ENCODE measurements at regions not wholly inside any gene's neighbourhood (a gene's known extent, or its start where the extent isn't known, plus 50 kb on each side); places are given as distances from the start of the nearest gene placed in this dataset.

- Histone ChIP-seq H2AK5ac (ENCODE audit: low read length, severe bottlenecking) (no peak overlapping the region), H3K27ac (ENCODE audit: low read length, poor library complexity, severe bottlenecking) (no peak overlapping the region), H2BK5ac (ENCODE audit: low read depth, low read length, poor library complexity, severe bottlenecking) (no peak overlapping the region), H3K4me1 (ENCODE audit: control insufficient read depth, insufficient read depth, low read depth, low read length) (no peaks in the 10 kb centered on the region), H3K18ac (ENCODE audit: low read depth in 1 of 2, low read length in 2 of 2) (no peak overlapping the region), H3K36me3 (ENCODE audit: control insufficient read depth in 1 of 2, insufficient read depth in 2 of 2, low read depth in 1 of 2, low read length in 2 of 2) (no peaks in the 10 kb centered on the region), H3K9ac (ENCODE audit: low read length) (no peak overlapping the region), H2BK15ac (ENCODE audit: low read depth, poor library complexity, severe bottlenecking) (no peak overlapping the region), H3K4ac (ENCODE audit: low read depth in 1 of 2, low read length in 2 of 2) (no peak overlapping the region), H2BK120ac (ENCODE audit: low read depth, low read length) (no peak overlapping the region), H3K79me1 (replicated peaks; ENCODE audit: low read length, poor library complexity, severe bottlenecking) (no peaks in the 10 kb centered on the region), H3K4me3 (ENCODE audit: insufficient read depth in 1 of 2, low read depth in 1 of 2, low read length in 2 of 2) (no peak overlapping the region), H4K91ac (ENCODE audit: low read length) (no peak overlapping the region), H3K27me3 (ENCODE audit: control insufficient read depth in 1 of 2, insufficient read depth in 1 of 2, low read length in 2 of 2) (no peaks in the 10 kb centered on the region), H2AFZ (ENCODE audit: low read depth, low read length) (no peak overlapping the region), H3K4me2 (ENCODE audit: low read length, poor library complexity, severe bottlenecking) (no peak overlapping the region), H3K23ac (ENCODE audit: low read length in 2 of 2) (no peak overlapping the region), H4K8ac (ENCODE audit: low read length) (no peak overlapping the region), H2BK12ac (ENCODE audit: low read length in 2 of 2) (no peak overlapping the region), H3K9me3 (ENCODE audit: control insufficient read depth, low read length) (no peaks in the 10 kb centered on the region), H3K14ac (ENCODE audit: low read length in 2 of 2) (no peak overlapping the region)
- WGBS: 96% methylated on average over 4 of the region's 5 CpGs
- DNase-seq: no peak
Measured at GRCh38 chr6:22965889-22966288, 396.5 kb downstream of the HDGFL1 start.

GRCh38 chr6:22966691-22967422 lies 397.5 kb downstream of the HDGFL1 start:
- no peak overlapping the region for H2BK5ac ChIP-seq (ENCODE audit: low read depth, low read length, poor library complexity, severe bottlenecking)
- no peaks in the 10 kb centered on the region for H3K79me1 ChIP-seq (replicated peaks; ENCODE audit: low read length, poor library complexity, severe bottlenecking)
- no peak overlapping the region for H3K14ac ChIP-seq (ENCODE audit: low read length in 2 of 2)
- H3K4ac ChIP-seq (ENCODE audit: low read depth in 1 of 2, low read length in 2 of 2): no peak overlapping the region
- H3K27ac ChIP-seq (ENCODE audit: low read length, poor library complexity, severe bottlenecking): no peak overlapping the region
- no peak for DNase-seq
- no peak overlapping the region for H2BK12ac ChIP-seq (ENCODE audit: low read length in 2 of 2)
- H3K36me3 ChIP-seq (ENCODE audit: control insufficient read depth in 1 of 2, insufficient read depth in 2 of 2, low read depth in 1 of 2, low read length in 2 of 2): no peaks in the 10 kb centered on the region
- no peaks in the 10 kb centered on the region for H3K4me1 ChIP-seq (ENCODE audit: control insufficient read depth, insufficient read depth, low read depth, low read length)
- H4K8ac ChIP-seq (ENCODE audit: low read length): no peak overlapping the region
- no peak overlapping the region for H2AFZ ChIP-seq (ENCODE audit: low read depth, low read length)
- no peak overlapping the region for H3K18ac ChIP-seq (ENCODE audit: low read depth in 1 of 2, low read length in 2 of 2)
- H3K23ac ChIP-seq (ENCODE audit: low read length in 2 of 2): no peak overlapping the region
- no peak overlapping the region for H3K9ac ChIP-seq (ENCODE audit: low read length)
- no peak overlapping the region for H2BK120ac ChIP-seq (ENCODE audit: low read depth, low read length)
- H3K27me3 ChIP-seq (ENCODE audit: control insufficient read depth in 1 of 2, insufficient read depth in 1 of 2, low read length in 2 of 2): no peaks in the 10 kb centered on the region
- H3K9me3 ChIP-seq (ENCODE audit: control insufficient read depth, low read length): no peaks in the 10 kb centered on the region
- no peak overlapping the region for H2BK15ac ChIP-seq (ENCODE audit: low read depth, poor library complexity, severe bottlenecking)
- 87% methylated on average over 2 of the region's 3 CpGs for WGBS
- H3K4me2 ChIP-seq (ENCODE audit: low read length, poor library complexity, severe bottlenecking): no peak overlapping the region
- no peak overlapping the region for H4K91ac ChIP-seq (ENCODE audit: low read length)
- no peak overlapping the region for H3K4me3 ChIP-seq (ENCODE audit: insufficient read depth in 1 of 2, low read depth in 1 of 2, low read length in 2 of 2)
- no peak overlapping the region for H2AK5ac ChIP-seq (ENCODE audit: low read length, severe bottlenecking)

DNA sequence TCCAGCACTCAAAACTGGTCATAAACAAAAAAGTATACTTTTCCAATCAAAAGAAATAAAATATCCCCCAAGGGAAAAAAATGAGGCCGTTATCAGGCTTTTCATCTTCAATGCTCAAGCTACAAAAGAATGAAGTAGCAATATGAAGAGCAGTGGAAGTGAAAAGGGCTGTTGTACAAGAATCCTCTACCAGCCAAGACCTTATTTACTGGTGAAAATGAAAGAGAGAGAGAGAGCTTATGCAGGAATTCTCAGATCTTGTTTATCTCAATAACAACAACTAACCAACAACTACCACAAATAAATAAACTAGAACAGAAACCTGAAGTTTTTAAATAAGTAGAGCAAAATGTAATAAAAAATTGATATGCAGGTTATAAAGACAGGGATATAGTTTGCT lies 400.6 kb downstream of the HDGFL1 start:
- no CpG with 5 or more reads among the region's 1 CpG for WGBS
- no peak for DNase-seq
- no peak overlapping the region for H2AFZ ChIP-seq (ENCODE audit: low read depth, low read length)

DNA sequence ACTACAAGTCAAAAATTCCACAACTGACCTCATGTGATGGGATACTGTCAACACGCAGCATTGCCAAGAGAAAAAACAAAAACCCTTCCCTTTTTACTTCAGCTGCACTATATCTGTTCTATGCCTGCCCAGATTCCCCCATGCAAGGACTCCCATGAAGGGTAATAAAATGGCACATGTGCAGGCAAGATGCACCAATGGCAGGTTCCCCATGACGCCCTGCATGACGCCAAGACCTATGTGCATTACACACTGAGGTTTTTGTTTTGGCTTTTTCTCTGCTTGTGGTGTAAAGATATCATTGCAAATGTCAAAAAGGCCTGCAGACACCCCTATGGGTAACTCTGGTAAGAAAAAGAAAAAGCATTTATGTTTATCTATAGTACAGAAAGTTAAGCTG lies 403.4 kb downstream of the HDGFL1 start:
- no peak overlapping the region for H3K4me2 ChIP-seq (ENCODE audit: low read length, poor library complexity, severe bottlenecking)
- H3K79me1 ChIP-seq (replicated peaks; ENCODE audit: low read length, poor library complexity, severe bottlenecking): no peaks in the 10 kb centered on the region
- H3K9me3 ChIP-seq (ENCODE audit: control insufficient read depth, low read length): no peaks in the 10 kb centered on the region
- no peak overlapping the region for H3K27ac ChIP-seq (ENCODE audit: low read length, poor library complexity, severe bottlenecking)
- H4K8ac ChIP-seq (ENCODE audit: low read length): no peak overlapping the region
- H3K9ac ChIP-seq (ENCODE audit: low read length): no peak overlapping the region
- no peak for DNase-seq
- H3K36me3 ChIP-seq (ENCODE audit: control insufficient read depth in 1 of 2, insufficient read depth in 2 of 2, low read depth in 1 of 2, low read length in 2 of 2): no peaks in the 10 kb centered on the region
- H3K4me3 ChIP-seq (ENCODE audit: insufficient read depth in 1 of 2, low read depth in 1 of 2, low read length in 2 of 2): no peak overlapping the region
- no peak overlapping the region for H4K91ac ChIP-seq (ENCODE audit: low read length)
- H3K14ac ChIP-seq (ENCODE audit: low read length in 2 of 2): no peak overlapping the region
- no peaks in the 10 kb centered on the region for H3K4me1 ChIP-seq (ENCODE audit: control insufficient read depth, insufficient read depth, low read depth, low read length)
- H3K23ac ChIP-seq (ENCODE audit: low read length in 2 of 2): no peak overlapping the region
- no peak overlapping the region for H2AFZ ChIP-seq (ENCODE audit: low read depth, low read length)
- H3K4ac ChIP-seq (ENCODE audit: low read depth in 1 of 2, low read length in 2 of 2): no peak overlapping the region
- H2AK5ac ChIP-seq (ENCODE audit: low read length, severe bottlenecking): no peak overlapping the region
- no peak overlapping the region for H2BK5ac ChIP-seq (ENCODE audit: low read depth, low read length, poor library complexity, severe bottlenecking)
- H2BK12ac ChIP-seq (ENCODE audit: low read length in 2 of 2): no peak overlapping the region
- no peaks in the 10 kb centered on the region for H3K27me3 ChIP-seq (ENCODE audit: control insufficient read depth in 1 of 2, insufficient read depth in 1 of 2, low read length in 2 of 2)
- no peak overlapping the region for H2BK120ac ChIP-seq (ENCODE audit: low read depth, low read length)
- H2BK15ac ChIP-seq (ENCODE audit: low read depth, poor library complexity, severe bottlenecking): no peak overlapping the region
- H3K18ac ChIP-seq (ENCODE audit: low read depth in 1 of 2, low read length in 2 of 2): no peak overlapping the region
- 96% methylated on average over 3 of the region's 3 CpGs for WGBS

More for the DNA sequence above, 400.6 kb downstream of the HDGFL1 start:
- Histone ChIP-seq H3K9ac (ENCODE audit: low read length) (no peak overlapping the region), H3K4me1 (ENCODE audit: control insufficient read depth, insufficient read depth, low read depth, low read length) (no peaks in the 10 kb centered on the region), H4K91ac (ENCODE audit: low read length) (no peak overlapping the region), H2BK5ac (ENCODE audit: low read depth, low read length, poor library complexity, severe bottlenecking) (no peak overlapping the region), H3K4ac (ENCODE audit: low read depth in 1 of 2, low read length in 2 of 2) (no peak overlapping the region), H3K27me3 (ENCODE audit: control insufficient read depth in 1 of 2, insufficient read depth in 1 of 2, low read length in 2 of 2) (no peaks in the 10 kb centered on the region), H2BK15ac (ENCODE audit: low read depth, poor library complexity, severe bottlenecking) (no peak overlapping the region), H3K36me3 (ENCODE audit: control insufficient read depth in 1 of 2, insufficient read depth in 2 of 2, low read depth in 1 of 2, low read length in 2 of 2) (no peaks in the 10 kb centered on the region), H3K27ac (ENCODE audit: low read length, poor library complexity, severe bottlenecking) (no peak overlapping the region), H3K18ac (ENCODE audit: low read depth in 1 of 2, low read length in 2 of 2) (no peak overlapping the region), H3K9me3 (ENCODE audit: control insufficient read depth, low read length) (no peaks in the 10 kb centered on the region), H3K23ac (ENCODE audit: low read length in 2 of 2) (no peak overlapping the region), H2BK120ac (ENCODE audit: low read depth, low read length) (no peak overlapping the region), H2BK12ac (ENCODE audit: low read length in 2 of 2) (no peak overlapping the region), H3K4me2 (ENCODE audit: low read length, poor library complexity, severe bottlenecking) (no peak overlapping the region), H3K14ac (ENCODE audit: low read length in 2 of 2) (no peak overlapping the region), H2AK5ac (ENCODE audit: low read length, severe bottlenecking) (no peak overlapping the region), H4K8ac (ENCODE audit: low read length) (no peak overlapping the region), H3K4me3 (ENCODE audit: insufficient read depth in 1 of 2, low read depth in 1 of 2, low read length in 2 of 2) (no peak overlapping the region), H3K79me1 (replicated peaks; ENCODE audit: low read length, poor library complexity, severe bottlenecking) (no peaks in the 10 kb centered on the region)
